SH-SY5Y (cell line): ENCODE measurements at regions not wholly inside any gene's neighbourhood (a gene's known extent, or its start where the extent isn't known, plus 50 kb on each side); places are given as distances from the start of the nearest gene placed in this dataset.

Experiments
- GATA2 ChIP-seq: IDR thresholded peaks from 2 replicates; pipeline ENCODE4 v1.6.1; 2011; ENCODE audit warnings: mild to moderate bottlenecking, low read depth, low read length
- GATA3 ChIP-seq: IDR thresholded peaks from 2 replicates; pipeline ENCODE4 v1.6.1; 2011; ENCODE audit warnings: low read depth, mild to moderate bottlenecking, low read length, moderate library complexity

GRCh38 chr2:41242001-41242331 is 790.1 kb upstream of the SLC8A1 start:
- TF ChIP-seq GATA2 (no peak), GATA3 (no peak)
